Stromal cell of bone marrow (primary cell): ENCODE measurements at regions not wholly inside any gene's neighbourhood (a gene's known extent, or its start where the extent isn't known, plus 50 kb on each side); places are given as distances from the start of the nearest gene placed in this dataset.
A peak's percentile ranks its signal among the peaks of the same experiment; 100 is the strongest.
"Not testable (repeated sequence)": the region's sequence is repeated elsewhere in the genome, so short reads cannot be mapped to it uniquely, and the experiment has no call there.

Source experiments
- DNase-seq: peaks from one replicate; pipeline ENCODE4 v3.0.0-alpha.2; 2012; ENCODE audit warnings: low read depth

- no peak for DNase-seq
Measured at GRCh38 chr15:34651997-34652725, 68.7 kb upstream of the GOLGA8B start.

GRCh38 chr15:34650177-34650576, 66.7 kb upstream of the GOLGA8B start:
- DNase-seq, result peak; percentile 25

- DNase-seq, result no peak
Measured at GRCh38 chr15:34648294-34648631, 64.8 kb upstream of the GOLGA8B start.

GRCh38 chr15:34647569-34648293, 64.3 kb upstream of the GOLGA8B start:
- no peak for DNase-seq

GRCh38 chr15:34646918-34647317, 63.5 kb upstream of the GOLGA8B start:
- no peak for DNase-seq

- DNase-seq, result no peak
Measured at GRCh38 chr15:34644851-34645250, 61.4 kb upstream of the GOLGA8B start.

- peak; percentile 67 for DNase-seq
Measured at GRCh38 chr15:34644061-34644460, 60.6 kb upstream of the GOLGA8B start.

GRCh38 chr15:34642247-34642646, 58.8 kb upstream of the GOLGA8B start:
- no peak for DNase-seq

- no peak for DNase-seq
Measured at GRCh38 chr15:34640661-34641060, 57.2 kb upstream of the GOLGA8B start.

GRCh38 chr15:34637305-34637704, 53.9 kb upstream of the GOLGA8B start:
- no peak for DNase-seq

- DNase-seq, result not testable (repeated sequence)
Measured at GRCh38 chr15:34633602-34634001, 50.2 kb upstream of the GOLGA8B start.
